Superior temporal gyrus (tissue), 1 donor: ENCODE measurements at regions not wholly inside any gene's neighbourhood (a gene's known extent, or its start where the extent isn't known, plus 50 kb on each side); places are given as distances from the start of the nearest gene placed in this dataset.

ENCODE experiments used
- DNase-seq: peaks from one replicate; pipeline ENCODE4 v3.0.0-alpha.2; 2016; ENCODE audit errors: extremely low spot score

- DNase-seq: no peak
Observed at GRCh38 chr12:13503094-13503835, 306.7 kb downstream of the EMP1 start.

- DNase-seq: no peak
Observed at GRCh38 chr12:13499008-13499407, 302.5 kb downstream of the EMP1 start.

- DNase-seq: no peak
Observed at GRCh38 chr12:13496111-13496510, 299.6 kb downstream of the EMP1 start.

GRCh38 chr12:13489246-13489645, 292.7 kb downstream of the EMP1 start:
- DNase-seq: no peak

- DNase-seq: no peak
Observed at GRCh38 chr12:13487326-13487725, 290.8 kb downstream of the EMP1 start.

DNA sequence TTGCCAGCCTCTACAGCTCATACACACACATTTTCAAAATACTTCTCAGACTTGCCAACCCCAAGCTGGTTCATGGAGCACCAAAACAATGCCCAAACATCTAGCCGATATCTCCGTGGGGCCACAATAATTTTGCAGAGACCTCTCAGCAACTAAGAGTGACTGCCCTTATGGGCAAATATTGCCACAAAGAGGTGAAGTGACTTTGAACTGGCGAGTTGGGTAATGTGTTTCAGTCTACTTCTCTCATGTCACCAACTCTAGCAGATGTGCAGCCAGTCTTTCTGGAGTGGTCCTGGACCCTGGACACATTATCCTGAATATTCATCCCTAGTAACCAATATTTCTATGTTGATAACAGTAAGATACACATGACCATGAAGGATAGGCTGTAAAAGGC, 290.3 kb downstream of the EMP1 start:
- DNase-seq: no peak

GRCh38 chr12:13478650-13479181, 282.2 kb downstream of the EMP1 start:
- DNase-seq: no peak

DNA sequence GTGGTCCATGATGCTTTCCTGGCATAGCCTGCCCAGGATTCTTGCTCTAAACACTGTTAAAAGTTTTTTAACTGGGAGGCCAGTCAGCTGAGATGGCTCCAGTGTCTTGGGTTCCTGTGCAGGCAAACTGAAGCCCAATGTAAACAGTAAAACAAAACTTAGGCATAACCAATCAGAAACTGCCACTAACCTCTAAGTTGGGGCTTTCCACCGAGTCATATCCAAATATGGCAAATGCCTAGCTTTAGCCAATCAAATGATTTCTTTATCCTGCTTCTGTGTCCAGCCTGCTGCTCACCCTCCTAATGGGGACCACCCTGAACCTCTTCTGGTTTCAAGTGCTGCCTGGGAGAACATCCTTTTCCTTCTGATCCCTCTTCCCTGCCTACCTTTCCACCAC, 277.9 kb downstream of the EMP1 start:
- no peak for DNase-seq

- DNase-seq: no peak
Observed at GRCh38 chr12:13472690-13473089, 276.2 kb downstream of the EMP1 start.

- no peak for DNase-seq
Observed at GRCh38 chr12:13471471-13471870, 274.9 kb downstream of the EMP1 start.

DNA sequence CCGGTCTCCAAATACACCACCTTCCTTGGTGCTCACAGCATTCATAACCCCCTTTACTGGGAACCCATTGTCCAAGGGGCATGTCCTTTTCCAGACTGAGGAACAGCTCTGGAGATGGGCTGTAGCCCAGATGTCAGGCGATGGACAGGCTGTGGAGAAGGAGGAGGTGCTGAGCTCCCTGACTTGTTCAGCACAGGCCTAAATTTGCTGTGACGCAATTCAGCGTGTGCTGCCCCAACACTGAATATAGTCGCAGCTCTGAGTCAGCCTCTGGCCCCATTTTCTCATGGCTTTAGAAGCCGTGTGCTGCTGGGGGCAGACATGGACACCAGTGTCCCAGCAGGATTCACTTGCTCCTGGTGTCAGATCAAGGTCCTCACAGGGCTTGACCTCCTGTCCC, 269.1 kb downstream of the EMP1 start:
- no peak for DNase-seq

GRCh38 chr12:13463189-13463588, 266.7 kb downstream of the EMP1 start:
- DNase-seq: no peak

- DNase-seq: no peak
Observed at GRCh38 chr12:13462450-13462849, 265.9 kb downstream of the EMP1 start.

GRCh38 chr12:13455778-13456144, 259.2 kb downstream of the EMP1 start:
- no peak for DNase-seq

- DNase-seq: no peak
Observed at GRCh38 chr12:13454991-13455777, 258.7 kb downstream of the EMP1 start.

DNA sequence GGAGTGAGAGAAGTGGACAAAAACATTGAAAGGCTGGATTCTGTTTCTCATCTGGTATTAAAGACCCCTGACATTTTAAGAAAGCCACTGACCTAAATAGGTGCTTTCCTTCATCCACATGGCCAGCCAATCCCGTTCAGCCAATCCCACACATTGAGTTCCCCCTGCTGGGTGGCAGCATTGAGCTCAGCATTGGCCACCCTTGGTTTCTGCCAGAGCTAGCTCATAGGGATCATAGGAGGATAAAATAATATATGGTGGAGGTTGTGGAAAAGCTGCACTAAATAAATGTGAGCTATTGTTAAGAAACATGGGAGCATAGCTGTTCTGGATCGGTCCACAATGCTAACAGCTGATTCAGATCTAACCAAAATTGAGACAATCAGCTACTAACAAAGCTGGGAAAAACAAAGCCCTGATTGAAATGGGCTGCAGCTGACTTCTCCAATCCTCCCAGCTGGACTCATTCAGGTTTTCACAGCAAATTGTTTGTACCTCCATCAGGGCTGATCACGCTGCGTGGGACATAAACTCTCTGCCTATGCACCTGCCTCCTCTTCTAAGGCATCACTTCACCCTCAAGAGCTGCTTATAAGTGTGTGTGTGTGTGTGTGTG, 256.5 kb downstream of the EMP1 start:
- DNase-seq: peak; percentile 87

- no peak for DNase-seq
Observed at GRCh38 chr12:13451776-13452175, 255.2 kb downstream of the EMP1 start.

GRCh38 chr12:13450231-13451080, 253.9 kb downstream of the EMP1 start:
- DNase-seq: no peak

DNA sequence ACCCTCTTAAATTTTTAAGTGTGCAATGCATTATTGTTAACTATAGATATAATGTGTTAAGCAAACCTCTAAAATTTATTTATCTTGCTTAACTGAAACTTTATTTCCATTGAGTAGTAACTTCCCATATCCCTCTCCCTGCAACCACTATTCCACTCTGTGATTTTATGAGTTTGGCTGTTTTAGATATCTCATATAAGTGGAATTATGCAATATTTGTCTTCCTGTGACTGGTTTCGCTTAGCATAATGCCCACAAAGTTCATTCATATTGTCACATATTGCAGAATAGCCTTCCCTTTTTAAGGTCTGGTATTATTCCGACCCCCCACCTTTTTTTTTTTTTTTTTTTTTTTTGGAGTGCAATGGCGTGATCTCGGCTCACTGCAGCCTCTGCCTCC, 247.6 kb downstream of the EMP1 start:
- DNase-seq: no peak

GRCh38 chr12:13443498-13443897, 247.0 kb downstream of the EMP1 start:
- DNase-seq: no peak

DNA sequence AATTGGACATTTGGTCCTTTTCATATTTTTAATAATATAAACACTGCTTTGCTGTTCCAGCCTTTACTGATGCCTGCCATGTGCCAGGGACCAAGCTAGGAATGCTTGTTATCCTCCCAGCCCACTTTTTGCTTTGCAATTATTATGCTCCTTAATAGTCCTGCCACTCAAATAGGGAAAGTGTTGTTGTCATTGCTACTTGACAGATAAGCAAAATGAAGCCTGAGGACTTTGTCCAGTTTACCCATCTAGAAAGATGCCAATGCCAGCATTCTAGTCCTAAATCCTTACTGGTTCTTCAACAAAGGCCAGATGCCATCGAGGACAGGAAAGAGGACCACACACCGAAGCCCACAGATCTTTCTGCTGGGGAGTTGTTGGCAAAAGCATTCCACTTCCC, 246.5 kb downstream of the EMP1 start:
- no peak for DNase-seq

- DNase-seq: no peak
Observed at GRCh38 chr12:13442457-13442856, 245.9 kb downstream of the EMP1 start.
